Bronchial epithelial cell (primary cell): ENCODE measurements at regions not wholly inside any gene's neighbourhood (a gene's known extent, or its start where the extent isn't known, plus 50 kb on each side); places are given as distances from the start of the nearest gene placed in this dataset.

Experiments used
- DNase-seq: peaks from one replicate; pipeline ENCODE4 v3.0.0-alpha.2; 2010; ENCODE audit warnings: low read depth
- FAIRE-seq: peaks from 2 replicates; lab custom pipeline; 2011; peaks lifted over from hg19 to GRCh38; lab: Jason Lieb, UNC
- H3K27me3 ChIP-seq: 2 replicates; pipeline ENCODE4 v1.5.1; 2011; ENCODE audit warnings: low read length; ENCODE audit not compliant: control insufficient read depth, insufficient read depth
- H3K36me3 ChIP-seq: 2 replicates; pipeline ENCODE4 v1.5.1; 2011; ENCODE audit warnings: low read length; ENCODE audit not compliant: control insufficient read depth, insufficient read depth
- H3K4me3 ChIP-seq: 2 replicates; pipeline ENCODE4 v1.5.1; 2011; ENCODE audit warnings: mild to moderate bottlenecking, low read depth, low read length, control low read depth
- CTCF ChIP-seq: IDR thresholded peaks from 2 replicates; pipeline ENCODE4 v1.5.1; 2011; ENCODE audit warnings: mild to moderate bottlenecking, moderate library complexity, low read length, control low read depth, inconsistent platforms; ENCODE audit not compliant: insufficient read depth, severe bottlenecking

GRCh38 chr10:127610816-127611215, 61.7 kb downstream of the NPS start:
- Histone ChIP-seq H3K27me3 (no peaks in the 10 kb centered on the region), H3K4me3 (no peak overlapping the region), H3K36me3 (no peaks in the 10 kb centered on the region)
- no peak for FAIRE-seq
- no peak for TF ChIP-seq CTCF
- peak; percentile 3 for DNase-seq

- TF ChIP-seq CTCF = no peak
- H3K36me3 ChIP-seq = no peaks in the 10 kb centered on the region
- H3K27me3 ChIP-seq = no peaks in the 10 kb centered on the region
- DNase-seq (peak; percentile 9), FAIRE-seq (no peak)
- no peak overlapping the region for H3K4me3 ChIP-seq
These were observed 65.4 kb downstream of the NPS start for GRCh38 chr10:127614484-127615017.

- no peak for TF ChIP-seq CTCF
- no peak for DNase-seq
- FAIRE-seq = no peak
These were observed 69.7 kb downstream of the NPS start for GRCh38 chr10:127618797-127619196.

GRCh38 chr10:127619546-127620325, 70.6 kb downstream of the NPS start:
- TF ChIP-seq CTCF = no peak
- FAIRE-seq = no peak
- DNase-seq = no peak
- Histone ChIP-seq H3K36me3 (no peaks in the 10 kb centered on the region), H3K4me3 (no peak overlapping the region), H3K27me3 (no peaks in the 10 kb centered on the region)

More at GRCh38 chr10:127618797-127619196, 69.7 kb downstream of the NPS start:
- H3K36me3 ChIP-seq = no peaks in the 10 kb centered on the region
- H3K4me3 ChIP-seq = no peak overlapping the region
- H3K27me3 ChIP-seq = no peaks in the 10 kb centered on the region

GRCh38 chr10:127635882-127636281, 86.8 kb downstream of the NPS start:
- DNase-seq = no peak
- Histone ChIP-seq H3K36me3 (no peaks in the 10 kb centered on the region), H3K4me3 (no peak overlapping the region), H3K27me3 (no peaks in the 10 kb centered on the region)
- FAIRE-seq = no peak
- TF ChIP-seq CTCF = no peak
